C4-2B (cell line): ENCODE measurements at regions not wholly inside any gene's neighbourhood (a gene's known extent, or its start where the extent isn't known, plus 50 kb on each side); places are given as distances from the start of the nearest gene placed in this dataset.

Source experiments
- H3K27ac ChIP-seq: fragments of 450-650 bp; 2 replicates; pipeline ENCODE4 v1.5.1; 2017
- CTCF ChIP-seq: fragments of 450-650 bp; conservative IDR thresholded peaks from 2 replicates; pipeline ENCODE4 v1.5.1; 2017; ENCODE audit warnings: mild to moderate bottlenecking
- ZFX ChIP-seq: fragments of 450-650 bp; IDR thresholded peaks from 2 replicates; pipeline ENCODE4 v1.6.1; 2017

- H3K27ac ChIP-seq = no peak overlapping the region
- TF ChIP-seq CTCF = no peak
- no peak for TF ChIP-seq ZFX
These were observed 218.8 kb upstream of the B3GAT1 start for GRCh38 chr11:134630861-134631260.

GRCh38 chr11:134628426-134628825 lies 216.4 kb upstream of the B3GAT1 start:
- no peak overlapping the region for H3K27ac ChIP-seq
- no peak for TF ChIP-seq ZFX
- no peak for TF ChIP-seq CTCF

GRCh38 chr11:134626032-134626431 lies 214.0 kb upstream of the B3GAT1 start:
- TF ChIP-seq CTCF (no peak), ZFX (no peak)

GRCh38 chr11:134625631-134626030 lies 213.6 kb upstream of the B3GAT1 start:
- TF ChIP-seq ZFX = no peak
- TF ChIP-seq CTCF = no peak
- no peak overlapping the region for H3K27ac ChIP-seq

More at GRCh38 chr11:134626032-134626431, 214.0 kb upstream of the B3GAT1 start:
- no peak overlapping the region for H3K27ac ChIP-seq

- no peak for TF ChIP-seq ZFX
- no peak for TF ChIP-seq CTCF
- no peak overlapping the region for H3K27ac ChIP-seq
These were observed 213.1 kb upstream of the B3GAT1 start for GRCh38 chr11:134625151-134625550.

GRCh38 chr11:134624166-134624920 lies 212.3 kb upstream of the B3GAT1 start:
- TF ChIP-seq CTCF (no peak), ZFX (no peak)

GRCh38 chr11:134623711-134624110 lies 211.7 kb upstream of the B3GAT1 start:
- H3K27ac ChIP-seq = no peak overlapping the region
- TF ChIP-seq CTCF (no peak), ZFX (no peak)

More at GRCh38 chr11:134624166-134624920, 212.3 kb upstream of the B3GAT1 start:
- H3K27ac ChIP-seq = no peak overlapping the region
